NCI-H526 (cell line): ENCODE measurements at regions not wholly inside any gene's neighbourhood (a gene's known extent, or its start where the extent isn't known, plus 50 kb on each side); places are given as distances from the start of the nearest gene placed in this dataset.
A peak's percentile ranks its signal among the peaks of the same experiment; 100 is the strongest.
"Not testable (repeated sequence)": the region's sequence is repeated elsewhere in the genome, so short reads cannot be mapped to it uniquely, and the experiment has no call there.

ENCODE experiments used
- DNase-seq, 2 experiments: peaks; one replicate each; lab custom pipeline; 2025; lab: John Stamatoyannopoulos, UW

DNA sequence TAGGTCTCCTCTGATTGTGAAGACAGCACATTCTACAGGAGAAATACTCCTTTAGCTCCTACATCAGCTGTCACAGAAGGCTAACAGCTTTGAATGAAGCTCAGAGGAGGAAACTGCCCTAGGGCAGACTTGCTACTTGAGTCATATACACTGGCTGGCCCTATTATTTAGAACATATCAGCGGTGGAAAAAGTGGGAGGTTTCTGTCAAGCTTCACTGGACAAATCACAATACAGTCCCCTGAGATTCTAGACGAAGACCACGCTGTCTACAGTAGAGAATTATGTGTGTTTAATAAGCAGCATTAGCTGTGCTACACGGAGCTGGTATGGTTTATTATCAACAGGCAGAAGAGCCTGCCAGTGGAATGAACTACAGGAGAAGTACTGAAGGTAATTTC, 230.9 kb upstream of the FSIP2 start:
- peak in 1 of 2 experiments; percentile 19 for DNase-seq

DNA sequence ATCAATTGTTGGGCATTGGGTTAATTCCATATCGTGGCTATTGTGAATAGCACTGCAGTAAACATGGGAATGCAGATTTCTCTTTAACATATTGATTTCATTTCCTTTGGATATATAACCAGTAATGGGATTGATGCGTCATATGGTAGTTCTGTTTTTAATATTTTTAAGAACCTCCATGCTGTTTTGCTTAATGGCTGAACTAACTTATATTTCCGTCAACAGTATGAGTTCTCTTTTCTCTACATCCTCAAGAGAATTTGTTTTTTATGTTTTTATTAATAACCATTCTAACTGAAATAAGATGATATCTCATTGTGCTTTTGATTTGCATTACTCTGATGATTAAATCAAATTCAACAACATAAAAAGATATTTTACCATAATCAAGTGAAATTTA, 228.5 kb upstream of the FSIP2 start:
- DNase-seq: no peak

DNA sequence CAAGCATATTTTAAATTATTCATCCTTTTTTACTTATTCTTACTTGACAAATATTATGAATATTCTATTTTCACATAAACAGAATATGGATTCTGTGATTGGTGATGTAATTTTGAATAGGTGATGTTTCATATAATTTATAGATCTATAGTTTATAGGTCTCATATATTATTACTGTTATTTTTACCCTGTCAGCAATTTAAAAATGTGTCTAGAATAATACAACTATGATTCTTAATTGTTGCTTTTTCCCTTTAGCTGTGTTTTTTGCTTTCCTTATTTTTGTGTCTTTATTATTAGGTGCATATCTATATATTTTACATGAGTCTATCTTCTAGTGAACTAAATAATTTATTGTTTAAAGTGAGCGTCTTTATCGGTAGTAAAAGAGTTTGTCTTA, 226.7 kb upstream of the FSIP2 start:
- DNase-seq: no peak

DNA sequence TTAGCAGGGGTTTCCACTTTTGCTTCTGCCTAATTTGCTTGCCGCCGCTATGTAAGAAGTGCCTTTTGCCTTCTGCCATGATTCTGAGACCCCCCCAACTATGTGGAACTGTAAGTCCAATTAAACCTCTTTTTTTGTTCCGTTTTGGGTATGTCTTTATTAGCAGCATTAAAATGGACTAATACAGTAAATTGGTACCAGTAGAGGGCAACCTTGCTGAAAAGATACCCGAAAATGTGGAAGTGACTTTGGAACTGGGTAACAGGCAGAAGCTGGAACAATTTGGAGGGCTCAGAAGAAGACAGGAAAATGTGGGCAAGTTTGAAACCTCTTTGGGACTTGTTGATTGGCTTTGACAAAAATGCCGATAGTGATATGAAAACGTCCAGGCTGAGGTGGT, 216.1 kb upstream of the FSIP2 start:
- DNase-seq: no peak

DNA sequence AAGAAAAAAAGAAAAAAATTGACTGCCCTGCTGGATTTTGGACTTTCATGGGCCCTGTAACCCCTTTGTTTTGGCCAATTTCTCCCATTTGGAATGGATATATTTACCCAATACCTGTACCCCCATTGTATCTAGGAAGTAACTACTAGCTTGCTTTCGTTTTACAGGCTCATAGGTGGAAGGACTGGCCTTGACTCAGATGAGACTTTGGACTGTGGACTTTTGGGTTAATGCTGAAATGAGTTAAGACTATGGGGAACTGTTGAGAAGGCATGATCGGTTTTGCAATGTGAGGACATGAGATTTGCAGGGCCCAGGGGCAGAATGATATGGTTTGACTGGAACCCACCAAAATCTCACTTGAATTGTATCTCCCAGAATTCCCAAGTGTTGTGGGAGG, 214.4 kb upstream of the FSIP2 start:
- DNase-seq: not testable (repeated sequence)

DNA sequence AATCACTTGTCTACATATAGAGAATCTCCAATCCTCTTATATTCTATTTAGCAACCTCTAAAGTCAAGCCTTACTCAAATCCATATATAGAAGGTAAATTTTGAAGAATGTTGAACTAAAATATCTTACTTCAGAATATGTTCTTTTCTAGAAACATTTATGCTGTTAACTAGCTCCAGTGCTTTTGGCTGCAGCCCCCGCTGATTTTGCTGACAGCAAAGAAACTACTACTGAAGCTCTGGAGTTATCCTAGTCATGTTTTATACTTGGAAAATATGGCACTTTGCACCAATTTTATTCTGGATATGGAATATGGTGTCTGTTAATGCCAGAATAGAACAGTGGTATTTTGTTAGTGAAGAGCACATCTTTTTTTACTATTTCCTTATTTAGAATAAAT, 212.4 kb upstream of the FSIP2 start:
- no peak for DNase-seq

DNA sequence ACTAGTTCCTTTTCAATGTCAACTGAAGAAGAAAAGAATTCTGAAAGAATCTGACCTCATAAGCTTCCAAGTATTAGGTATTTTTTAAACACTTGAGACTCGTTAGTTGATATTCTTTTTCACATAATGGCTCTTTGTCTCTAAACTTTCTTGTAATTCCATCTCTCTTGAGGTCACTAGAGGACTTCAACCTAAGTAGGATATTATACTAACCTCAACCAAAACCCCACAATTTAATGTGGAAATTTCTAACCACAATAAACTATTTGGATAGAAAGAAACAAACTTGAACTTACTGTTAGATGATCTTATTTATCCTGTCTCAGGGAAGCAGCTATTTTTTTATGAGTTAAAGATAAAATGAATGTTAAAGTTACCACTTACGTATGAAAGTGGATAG, 206.9 kb upstream of the FSIP2 start:
- no peak for DNase-seq

DNA sequence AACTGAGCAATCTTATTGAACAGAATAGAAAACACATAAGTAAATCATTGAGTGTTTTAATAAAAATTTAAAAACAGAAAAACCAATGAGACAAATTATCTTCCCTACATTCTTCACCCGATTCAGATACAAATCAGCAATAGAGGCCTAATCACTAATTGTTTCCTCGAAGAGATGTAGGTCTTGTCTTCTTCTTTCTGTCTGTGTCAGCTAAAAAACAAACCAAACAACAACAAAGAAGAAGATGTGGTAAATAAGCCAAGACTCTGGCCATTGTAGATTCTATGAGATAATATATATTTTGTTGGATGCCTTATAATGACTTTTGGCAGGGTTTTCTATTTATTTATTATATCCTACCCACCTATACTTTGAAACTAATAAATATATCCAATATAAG, 200.9 kb upstream of the FSIP2 start:
- no peak for DNase-seq

DNA sequence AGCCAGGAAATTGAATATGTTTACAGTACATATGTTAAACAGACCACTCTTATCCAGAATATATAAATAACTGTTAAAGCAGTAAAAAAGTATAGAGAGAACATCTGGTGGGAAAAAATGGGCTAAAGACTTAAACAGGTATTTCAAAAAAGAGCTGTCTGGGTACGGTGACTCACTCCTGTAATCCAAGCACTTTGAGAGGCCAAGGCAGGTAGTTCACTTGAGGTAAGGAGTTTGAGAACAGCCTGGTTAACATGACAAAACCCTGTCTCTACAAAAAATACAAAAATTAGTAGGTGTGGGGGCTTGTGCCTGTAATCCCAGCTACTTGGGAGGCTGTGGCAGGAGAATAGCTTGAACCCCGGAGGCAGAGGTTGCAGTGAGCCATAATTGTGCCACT, 171.4 kb upstream of the FSIP2 start:
- DNase-seq: no peak

DNA sequence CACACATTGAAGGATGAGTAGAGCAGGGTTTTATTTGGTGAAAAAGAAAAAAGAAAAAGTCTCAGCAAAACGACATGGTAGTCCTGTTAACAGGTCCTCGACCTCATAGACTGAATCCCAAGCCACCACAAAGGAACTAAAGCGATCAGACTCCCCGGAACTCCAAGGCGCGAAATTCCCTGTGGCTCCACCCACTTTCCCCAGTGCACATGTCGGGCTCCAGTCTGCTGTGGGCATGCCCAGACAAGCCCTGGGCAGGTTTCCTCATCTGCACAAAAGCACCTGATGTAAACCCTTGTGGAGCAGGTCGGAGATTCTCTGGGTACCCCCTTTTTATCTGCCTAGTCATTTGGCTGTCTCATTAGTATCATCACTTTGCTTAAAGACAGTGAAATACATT, 170.7 kb upstream of the FSIP2 start:
- DNase-seq: no peak

DNA sequence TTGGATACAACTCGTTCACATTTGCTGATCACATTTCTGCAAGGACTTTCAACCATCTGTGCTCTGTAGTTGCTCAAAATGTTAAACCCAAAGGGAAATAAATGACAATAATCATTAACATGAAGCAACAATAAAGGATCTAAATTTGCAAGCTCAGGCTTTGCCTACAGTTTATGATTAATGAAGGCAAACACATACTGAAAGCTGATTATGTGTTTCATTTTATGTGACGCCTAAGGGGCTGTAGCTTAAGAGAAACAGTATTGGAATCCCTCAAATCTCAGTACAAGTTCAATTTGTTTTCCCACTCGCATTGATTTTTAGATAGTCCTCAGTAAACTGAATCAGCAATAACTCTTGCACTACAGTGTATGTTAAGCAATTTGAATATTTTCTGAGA, 160.3 kb upstream of the FSIP2 start:
- peak; percentile 80 to 89 for DNase-seq

DNA sequence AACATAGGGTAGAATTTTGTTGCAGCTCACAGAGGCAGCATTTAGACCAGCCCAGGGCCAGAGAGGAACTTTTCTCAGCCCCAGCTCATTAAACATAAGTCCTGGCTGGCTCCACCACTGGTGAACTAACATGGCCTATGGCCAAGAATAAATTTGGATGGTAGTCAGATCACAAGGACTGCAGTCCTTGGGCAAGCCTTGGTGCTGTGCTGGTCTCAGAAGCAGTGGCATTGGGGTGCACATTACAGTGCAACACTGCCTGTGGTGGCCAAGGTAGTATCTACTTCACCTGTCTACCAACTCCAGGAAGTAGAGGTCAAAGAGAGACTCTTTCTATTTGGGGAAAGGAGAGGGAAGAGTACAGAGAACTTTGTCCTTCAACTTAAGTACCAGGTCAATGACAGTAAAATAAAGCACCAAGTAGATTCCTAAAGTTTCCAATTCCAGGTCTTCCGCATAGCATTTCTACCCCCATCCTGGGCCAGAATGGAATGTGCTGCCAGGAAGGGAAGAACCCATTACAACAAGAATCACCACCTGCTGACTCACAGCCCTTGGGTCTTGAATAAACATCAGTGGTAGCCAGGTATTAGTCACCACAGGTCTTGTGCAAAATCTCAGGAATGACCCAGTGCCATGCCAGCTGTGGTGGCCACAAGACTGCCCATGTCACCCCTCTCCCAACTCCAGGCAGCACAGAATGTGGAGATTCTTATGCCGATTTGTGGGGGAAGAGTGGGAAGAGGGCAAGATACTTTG, 155.4 kb upstream of the FSIP2 start:
- DNase-seq: no peak

DNA sequence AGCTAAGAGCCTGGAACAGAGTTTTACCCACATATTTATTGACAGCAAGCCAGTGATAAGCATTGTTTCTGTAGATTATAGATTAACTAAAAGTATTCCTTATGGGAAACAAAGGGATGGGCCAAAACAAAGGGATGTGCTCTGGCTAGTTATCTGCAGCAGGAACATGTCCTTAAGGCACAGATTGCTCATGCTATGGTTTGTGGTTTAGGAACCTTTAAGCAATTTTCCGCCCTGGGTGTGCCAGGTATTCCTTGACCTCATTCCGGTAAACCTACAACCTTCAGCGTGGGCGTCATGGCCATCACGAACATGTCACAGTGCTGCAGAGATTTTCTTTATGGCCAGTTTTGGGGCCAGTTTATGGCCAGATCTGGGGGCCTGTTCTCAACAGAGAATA, 153.4 kb upstream of the FSIP2 start:
- DNase-seq: not testable (repeated sequence)

DNA sequence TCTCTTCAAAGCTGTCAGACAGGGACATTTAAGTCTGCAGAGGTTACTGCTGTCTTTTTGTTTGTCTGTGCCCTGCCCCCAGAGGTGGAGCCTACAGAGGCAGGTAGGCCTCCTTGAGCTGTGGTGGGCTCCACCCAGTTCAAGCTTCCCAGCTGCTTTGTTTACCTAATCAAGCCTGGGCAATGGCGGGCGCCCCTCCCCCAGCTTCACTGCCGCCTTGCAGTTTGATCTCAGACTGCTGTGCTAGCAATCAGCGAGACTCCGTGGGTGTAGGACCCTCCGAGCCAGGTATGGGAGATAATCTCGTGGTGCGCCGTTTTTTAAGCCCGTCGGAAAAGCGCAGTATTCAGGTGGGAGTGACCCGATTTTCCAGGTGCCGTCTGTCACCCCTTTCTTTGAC, 147.3 kb upstream of the FSIP2 start:
- not testable (repeated sequence) for DNase-seq

DNA sequence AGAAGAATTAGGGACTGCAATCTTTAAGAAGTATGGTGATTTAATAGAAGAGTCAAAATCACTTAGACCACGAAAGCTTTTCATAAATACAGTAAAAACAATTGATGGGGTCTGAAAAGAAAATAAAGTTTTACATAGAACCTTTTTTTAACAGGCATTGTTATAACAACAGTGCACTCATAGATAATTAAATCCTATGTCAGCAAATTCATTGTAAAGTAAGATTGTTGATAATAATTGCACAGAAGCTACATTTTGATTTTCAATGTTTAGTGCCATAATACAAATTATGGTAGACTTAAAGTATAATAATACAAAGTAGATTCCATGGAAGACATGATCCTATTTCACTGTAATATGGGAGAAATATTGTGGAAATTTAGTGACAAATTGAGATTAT, 130.7 kb upstream of the FSIP2 start:
- DNase-seq: no peak

DNA sequence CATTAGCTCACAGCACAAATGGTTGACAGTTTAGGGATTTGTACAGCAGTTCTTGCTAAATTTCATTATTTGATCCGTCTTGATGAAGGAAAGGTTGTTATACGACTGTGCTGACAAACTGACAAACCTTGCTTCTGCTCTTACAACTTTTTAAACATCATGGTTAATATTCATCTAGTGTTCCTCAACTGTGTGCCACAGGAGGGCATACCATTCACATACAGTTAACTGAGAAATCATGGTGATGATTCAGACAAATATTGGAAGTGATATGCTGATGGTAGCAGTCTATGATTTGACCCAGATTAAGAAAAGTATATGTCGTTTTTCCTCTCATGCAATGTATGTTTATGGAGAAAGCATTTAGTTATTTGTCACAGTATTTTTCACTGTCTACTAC, 129.8 kb upstream of the FSIP2 start:
- DNase-seq: peak; percentile 27 to 37

DNA sequence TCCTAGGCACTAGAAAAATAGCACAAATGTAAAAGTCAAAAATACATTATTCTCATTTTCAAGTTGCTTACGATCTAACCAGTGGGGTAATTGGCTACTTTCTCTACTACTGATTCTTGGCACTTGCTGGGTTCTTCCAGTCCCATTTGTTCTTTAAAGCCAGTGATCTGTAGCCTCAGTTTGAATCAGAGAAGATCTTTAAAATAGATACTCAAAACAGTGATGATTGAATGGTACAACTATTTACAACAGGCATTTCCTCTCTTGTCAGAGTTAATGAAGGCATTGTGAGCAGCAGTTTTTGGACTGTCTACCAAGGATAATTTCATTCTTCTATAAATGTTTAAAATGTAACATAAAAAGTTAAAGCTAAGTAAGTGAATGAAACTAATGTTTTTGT, 128.3 kb upstream of the FSIP2 start:
- DNase-seq: no peak

DNA sequence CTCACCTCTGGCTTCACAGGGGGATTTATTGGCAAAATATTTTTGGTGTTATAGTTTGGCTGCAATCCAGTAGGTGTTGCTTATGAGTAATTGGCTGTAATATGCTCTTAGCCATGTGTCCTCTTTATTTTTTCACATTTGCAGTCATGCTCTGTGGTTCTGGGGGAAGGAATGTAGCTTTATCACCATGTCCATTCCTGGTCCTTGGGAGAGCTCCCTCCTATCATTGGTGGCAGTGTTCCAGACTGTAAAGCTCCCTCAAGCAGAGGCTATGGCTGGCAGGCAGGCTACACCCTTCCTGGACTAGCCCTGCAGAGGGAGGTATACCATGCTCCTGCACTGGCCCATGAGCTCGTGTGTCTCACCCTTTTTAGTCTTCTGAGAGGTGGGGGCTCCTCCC, 120.0 kb upstream of the FSIP2 start:
- DNase-seq: no peak

DNA sequence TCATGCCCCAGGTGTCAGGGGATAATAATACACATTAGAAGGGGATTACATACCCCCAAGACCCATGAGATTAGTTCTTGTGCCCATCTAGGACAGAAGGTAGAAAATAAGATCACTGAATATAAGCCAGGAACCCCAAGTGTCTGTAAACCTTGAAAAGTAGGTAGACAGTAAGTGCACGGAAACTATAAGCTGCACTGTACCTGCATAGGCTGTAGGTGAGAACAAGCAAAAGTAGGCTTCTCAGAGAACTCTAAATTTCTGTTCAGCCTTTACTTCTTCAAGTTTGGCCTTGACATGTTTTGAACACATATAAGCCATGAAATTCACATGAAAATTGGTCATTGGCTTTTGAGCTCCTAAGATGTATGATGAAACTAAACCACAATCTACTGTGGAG, 113.0 kb upstream of the FSIP2 start:
- DNase-seq: no peak

DNA sequence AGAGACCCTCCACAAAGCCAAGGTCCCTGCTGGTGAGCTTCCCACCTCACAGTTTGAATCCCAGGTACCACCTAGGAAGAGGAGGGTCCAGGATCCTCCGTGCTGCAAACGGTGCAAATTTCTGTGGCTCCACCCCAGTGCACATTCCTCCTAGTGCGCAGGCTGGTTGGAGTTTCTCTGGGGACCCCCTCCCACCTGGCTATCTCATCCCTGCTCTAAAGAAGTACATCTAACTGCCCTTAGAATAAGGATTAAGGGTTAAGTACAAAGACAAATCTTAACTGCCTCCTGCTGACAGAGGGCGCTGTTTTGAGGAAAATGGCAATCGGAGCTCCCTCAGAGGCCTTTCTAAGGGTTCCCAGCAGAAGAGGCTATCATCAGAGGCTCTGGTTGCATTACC, 109.6 kb upstream of the FSIP2 start:
- DNase-seq: peak in 1 of 2 experiments; percentile 12

DNA sequence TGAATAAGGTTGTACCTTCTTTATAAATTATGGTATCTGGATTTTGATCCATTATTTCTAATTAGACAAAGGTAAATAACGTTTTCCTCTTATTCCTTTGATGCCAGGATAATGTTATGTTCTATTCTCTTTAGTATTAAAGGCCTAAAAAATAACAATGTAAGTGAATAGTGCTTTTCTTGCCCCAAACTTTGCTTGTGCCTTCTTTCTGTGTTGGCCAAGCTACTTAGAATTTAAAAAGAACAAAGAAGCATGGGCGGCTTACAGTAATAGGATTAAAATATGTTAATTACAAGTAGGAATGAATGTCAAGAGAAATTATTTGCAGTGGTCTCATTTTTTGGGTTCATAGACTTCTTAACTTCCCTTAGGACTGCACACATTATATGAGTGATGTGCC, 105.0 kb upstream of the FSIP2 start:
- DNase-seq: no peak

DNA sequence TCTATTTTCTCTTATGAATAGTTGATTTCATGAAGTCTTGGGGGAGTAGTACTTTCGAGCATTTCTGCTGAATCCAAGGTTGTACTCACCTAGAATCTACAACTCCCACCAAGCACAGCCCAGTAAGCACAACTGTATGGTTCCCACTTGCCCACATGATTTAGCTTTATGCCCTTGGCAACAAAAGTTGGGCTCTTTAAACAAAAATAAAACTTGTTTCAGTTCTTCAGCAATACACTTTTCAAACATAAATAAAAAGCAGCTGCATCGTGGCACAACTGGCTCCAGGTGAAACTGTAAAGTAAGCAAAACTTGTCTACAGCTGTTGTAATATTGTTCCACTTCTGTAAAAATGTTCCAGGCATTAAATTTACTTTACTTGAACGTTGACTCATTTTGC, 99.8 kb upstream of the FSIP2 start:
- DNase-seq: no peak

DNA sequence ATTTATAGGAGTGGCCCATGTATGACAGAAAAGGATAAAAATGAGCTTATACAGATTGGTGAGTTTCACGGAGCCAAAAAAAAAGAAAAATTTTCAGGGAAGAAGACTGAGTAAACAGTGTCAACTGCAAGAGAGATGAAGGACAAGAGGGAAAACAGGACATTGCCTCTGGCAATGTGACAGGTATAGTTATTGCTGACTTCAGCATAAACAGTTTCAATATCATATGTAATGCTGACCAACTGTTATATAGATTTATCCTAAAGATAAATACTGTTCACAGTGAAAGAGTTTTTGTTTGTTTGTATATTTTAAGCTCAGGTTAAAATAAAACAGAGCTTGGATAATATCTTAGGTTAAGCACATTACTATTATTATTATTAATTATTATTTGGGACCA, 98.0 kb upstream of the FSIP2 start:
- DNase-seq: no peak

DNA sequence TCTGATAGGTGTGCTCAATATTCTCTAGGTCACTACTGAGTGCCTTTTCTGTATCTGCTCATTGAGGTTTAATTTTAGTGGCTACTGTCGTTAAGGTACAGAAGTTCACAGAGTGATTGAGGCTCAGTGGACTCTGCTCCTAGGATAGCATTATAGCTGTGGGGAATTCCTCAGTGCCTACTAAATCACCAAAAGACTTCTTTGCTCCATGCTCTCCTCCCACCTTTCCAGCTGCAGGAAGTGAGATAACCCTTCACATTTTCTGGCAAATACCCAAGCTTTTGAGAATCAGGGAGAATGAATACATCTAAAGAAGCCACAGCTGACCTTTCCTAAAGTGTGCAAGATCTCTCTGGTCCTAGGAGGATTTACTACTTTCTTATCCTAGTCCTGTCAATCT, 95.2 kb upstream of the FSIP2 start:
- no peak for DNase-seq

DNA sequence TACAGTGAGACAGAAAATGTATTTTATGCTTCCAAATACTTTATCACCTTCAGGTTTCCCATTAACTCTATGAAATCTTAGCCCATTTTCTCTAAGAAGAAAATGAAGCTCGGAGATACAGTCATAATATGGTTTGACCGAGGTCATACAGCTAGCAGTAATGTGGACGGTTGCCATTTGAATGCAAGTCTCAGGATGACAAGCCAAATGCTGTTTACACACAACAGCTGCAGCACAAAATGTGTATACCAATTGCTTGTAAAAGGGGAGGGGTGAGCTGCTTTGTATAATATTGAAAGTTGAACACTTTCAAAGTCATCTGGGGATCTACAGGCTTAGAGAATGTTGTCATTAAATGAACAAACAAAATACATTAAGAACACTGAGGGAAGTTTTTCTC, 93.8 kb upstream of the FSIP2 start:
- peak; percentile 79 to 81 for DNase-seq
